ENCODE measurements at regions not wholly inside any gene's neighbourhood (a gene's known extent, or its start where the extent isn't known, plus 50 kb on each side); places are given as distances from the start of the nearest gene placed in this dataset.
"Not testable (repeated sequence)": the region's sequence is repeated elsewhere in the genome, so short reads cannot be mapped to it uniquely, and the experiment has no call there.

DNA sequence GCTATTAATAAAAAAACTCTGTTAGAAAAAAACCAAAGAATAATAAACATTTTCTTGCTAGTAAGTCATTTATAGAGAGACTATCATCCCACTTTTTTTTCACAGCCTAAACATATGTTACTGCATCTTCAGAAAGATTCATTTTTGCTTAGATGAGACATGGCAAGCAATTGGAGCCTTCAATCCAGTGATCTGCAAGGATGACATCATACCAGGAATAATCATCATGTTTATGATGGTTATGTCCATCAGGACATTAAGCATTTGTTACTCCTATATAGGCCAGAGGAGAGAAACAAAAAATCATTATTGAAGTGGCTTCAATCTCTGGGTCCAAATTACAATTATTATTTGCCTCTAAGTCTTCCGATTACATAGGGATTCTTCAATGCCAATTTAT, 626.3 kb upstream of the CCNG1 start:
- no peak for DNase-seq

DNA sequence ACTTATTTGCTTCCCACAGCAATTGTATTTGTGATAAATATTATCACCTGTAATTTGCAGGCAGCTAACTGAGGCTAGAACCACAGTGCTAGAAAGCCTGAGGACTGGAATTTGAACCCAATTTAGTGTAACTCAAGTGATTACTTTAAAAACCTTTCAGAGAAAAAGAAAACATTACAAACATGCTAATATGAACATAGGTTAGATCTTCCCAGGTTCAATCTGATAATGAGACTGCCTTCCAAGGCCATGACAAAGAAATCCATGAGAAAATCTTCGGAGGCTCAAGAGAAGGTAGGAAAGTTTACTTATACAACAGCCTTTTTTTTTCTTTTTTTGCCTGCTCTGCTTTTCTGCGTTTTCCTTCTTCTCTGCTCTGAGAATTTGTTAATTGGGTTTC, 620.6 kb upstream of the CCNG1 start:
- no peak for DNase-seq

DNA sequence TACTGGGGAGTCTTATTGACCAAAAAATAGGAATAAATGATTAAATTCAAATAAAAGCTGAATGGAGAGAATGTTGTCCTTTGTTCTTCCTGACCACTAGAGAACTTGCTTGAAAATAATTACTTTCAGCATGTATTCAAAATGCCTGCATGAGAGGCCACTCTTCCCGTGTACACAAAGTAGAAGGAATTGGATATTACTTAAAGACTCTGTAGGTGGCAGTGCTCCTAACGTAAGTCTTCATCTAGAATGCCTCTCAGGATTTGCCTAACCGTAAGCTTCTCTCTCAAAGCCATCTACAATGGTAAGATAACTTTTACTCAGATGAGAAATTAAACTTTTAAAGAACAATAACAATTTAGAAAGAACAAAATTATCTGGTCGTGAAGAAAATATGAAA, 620.0 kb upstream of the CCNG1 start:
- DNase-seq: no peak

DNA sequence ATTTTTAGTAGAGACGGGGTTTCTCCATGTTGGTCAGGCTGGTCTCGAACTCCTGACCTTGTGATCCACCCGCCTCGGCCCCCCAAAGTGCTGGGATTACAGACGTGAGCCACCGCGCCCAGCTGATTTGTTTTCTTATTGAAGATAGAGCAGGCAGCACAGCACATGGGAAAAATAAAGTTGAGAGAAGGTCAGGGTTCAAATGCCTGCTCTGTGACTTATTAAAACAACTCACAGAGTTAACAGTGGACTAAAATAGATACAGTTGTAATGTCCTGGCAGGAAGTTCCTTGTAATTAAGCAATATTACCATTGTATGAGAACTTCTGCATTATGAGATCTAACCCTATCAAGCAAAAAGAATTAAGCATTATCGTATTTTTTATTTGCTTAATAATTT, 615.7 kb upstream of the CCNG1 start:
- not testable (repeated sequence) for DNase-seq

- DNase-seq: no peak
Measured at GRCh38 chr5:162824360-162824759, 613.0 kb upstream of the CCNG1 start.

DNA sequence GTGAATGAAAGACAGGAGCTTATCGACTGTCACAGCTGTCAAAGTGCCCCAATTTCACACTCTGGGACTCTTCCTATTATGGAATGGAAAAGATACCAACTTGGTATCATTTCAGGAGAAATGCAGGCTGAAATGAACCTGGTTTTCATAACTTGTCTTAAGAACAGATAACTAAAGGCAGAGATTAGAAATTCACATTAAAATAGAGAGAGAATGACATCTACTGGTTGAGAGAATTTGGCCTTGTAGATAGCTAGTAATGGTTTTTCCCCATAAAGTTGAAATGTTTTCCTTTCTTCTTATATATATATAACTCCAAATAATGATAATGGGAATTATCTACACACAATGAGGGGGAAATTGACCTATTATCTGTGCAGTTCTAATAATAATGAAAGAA, 600.2 kb upstream of the CCNG1 start:
- no peak for DNase-seq

DNA sequence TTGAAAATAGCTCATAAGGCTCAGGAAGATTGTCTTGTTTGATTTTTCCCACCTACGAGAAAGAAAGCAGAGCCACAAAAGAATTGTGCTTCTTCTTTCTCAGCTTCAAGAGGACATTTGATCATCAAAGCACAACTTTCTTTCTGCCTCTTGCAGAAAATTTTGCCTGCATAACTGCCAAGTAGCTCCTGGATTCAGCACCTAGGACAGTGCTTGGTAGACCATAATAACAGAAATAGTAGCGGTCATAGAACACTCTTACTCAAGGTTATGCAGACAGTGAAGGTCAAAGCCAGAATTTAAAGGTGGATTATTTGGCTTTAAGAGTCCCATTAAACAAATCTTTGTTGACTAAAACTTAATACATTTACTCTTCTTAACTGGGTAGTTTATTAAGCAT, 594.7 kb upstream of the CCNG1 start:
- DNase-seq: no peak

GRCh38 chr5:162852134-162852533, 585.3 kb upstream of the CCNG1 start:
- DNase-seq: no peak

GRCh38 chr5:162858770-162859169, 578.6 kb upstream of the CCNG1 start:
- DNase-seq: no peak

GRCh38 chr5:162870966-162871365, 566.4 kb upstream of the CCNG1 start:
- DNase-seq: no peak

GRCh38 chr5:162882629-162883028, 554.8 kb upstream of the CCNG1 start:
- no peak for DNase-seq

DNA sequence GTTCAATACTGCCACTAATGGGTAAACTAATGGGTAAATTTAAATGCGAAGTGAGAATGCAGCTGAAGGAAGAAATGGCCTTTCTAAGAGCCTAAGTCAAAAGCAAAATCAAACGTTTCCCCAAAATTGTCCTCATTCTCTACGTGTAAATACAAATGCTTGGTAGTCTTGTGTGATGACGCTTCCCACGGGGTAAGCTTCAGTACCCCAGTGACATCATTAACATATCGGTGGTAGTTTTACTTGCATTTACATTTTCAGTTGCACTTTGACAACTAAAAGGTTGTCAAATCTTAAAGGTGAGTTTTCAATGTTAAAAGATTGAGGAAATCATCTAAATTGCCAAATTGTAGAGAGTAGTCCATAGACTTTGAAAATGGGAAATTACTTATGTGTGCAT, 550.7 kb upstream of the CCNG1 start:
- no peak for DNase-seq

DNA sequence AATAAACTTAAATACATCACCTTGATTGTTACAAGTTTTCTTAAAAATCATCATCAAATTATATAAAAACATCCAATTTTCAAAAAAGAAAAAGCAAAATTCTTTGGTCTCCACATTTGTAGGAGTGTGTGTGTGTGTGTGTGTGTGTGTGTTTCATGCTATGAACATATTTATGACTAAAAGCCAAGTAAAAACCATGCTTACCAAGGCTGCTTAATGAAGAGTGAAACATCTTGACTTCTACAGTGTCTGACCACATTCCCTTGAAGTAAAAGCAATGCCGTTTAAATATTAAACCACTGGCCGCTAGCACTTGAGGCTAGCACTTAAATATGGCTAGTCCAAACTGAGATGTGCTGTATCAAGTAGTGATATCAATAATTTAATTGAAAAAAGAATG, 549.1 kb upstream of the CCNG1 start:
- DNase-seq: no peak

GRCh38 chr5:162911873-162912272, 525.5 kb upstream of the CCNG1 start:
- DNase-seq: no peak

GRCh38 chr5:162916368-162916767, 521.0 kb upstream of the CCNG1 start:
- no peak for DNase-seq

- DNase-seq: no peak
Measured at GRCh38 chr5:162929104-162929503, 508.3 kb upstream of the CCNG1 start.

DNA sequence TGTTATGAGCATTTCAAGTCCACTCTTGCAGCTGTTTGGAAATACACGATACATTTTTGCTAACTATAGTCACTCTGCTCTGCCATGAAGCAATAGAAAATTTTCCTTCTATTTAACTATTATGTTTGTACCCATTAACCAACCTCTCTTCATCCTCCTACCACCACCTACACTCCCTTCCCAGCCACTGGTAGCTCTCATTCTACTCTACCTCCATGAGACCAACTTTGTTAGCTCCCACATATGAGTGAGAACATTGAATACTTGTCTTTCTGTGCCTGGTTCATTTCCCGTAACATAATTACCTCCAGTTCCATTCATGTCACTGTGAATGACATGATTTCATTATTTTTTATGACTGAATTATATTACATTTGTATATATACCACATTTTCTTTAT, 505.9 kb upstream of the CCNG1 start:
- DNase-seq: no peak

DNA sequence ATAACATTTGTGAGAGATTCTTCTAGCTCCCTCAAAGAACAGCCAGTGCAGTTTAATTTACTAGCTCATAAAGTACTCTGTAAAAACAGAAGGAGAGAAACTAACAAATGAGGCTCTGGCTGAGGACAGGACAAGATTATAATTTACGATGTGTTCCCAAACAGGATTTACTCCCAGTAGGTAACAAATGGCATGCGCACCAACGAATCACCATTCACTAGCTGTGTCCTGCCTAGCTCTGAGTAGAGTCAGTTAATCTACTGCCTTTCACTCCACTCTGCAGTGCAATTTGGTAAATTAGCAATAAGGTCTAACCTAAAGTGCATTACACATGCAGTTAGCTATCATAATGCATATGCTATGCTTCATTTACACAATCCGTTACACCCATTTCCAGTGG, 497.4 kb upstream of the CCNG1 start:
- no peak for DNase-seq

DNA sequence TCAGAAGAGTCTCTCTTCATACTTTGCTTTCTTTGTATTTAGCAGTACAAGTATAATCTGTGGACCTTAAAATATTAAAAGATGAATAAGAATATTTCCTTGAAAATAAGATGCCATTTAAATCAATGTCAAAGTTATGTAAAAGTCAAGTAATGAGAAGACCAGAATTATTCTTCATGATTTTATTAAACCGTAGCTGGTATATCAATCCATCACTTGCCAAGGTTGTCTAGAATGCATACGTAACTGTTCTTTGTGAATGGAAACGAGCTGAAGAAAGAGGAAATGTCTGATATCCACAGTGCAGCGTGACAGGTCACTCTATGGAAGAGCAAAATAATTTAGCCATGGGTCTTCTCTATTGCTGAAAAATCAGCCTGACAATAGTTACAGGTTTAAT, 488.7 kb upstream of the CCNG1 start:
- no peak for DNase-seq

GRCh38 chr5:162956570-162956969, 480.8 kb upstream of the CCNG1 start:
- no peak for DNase-seq

DNA sequence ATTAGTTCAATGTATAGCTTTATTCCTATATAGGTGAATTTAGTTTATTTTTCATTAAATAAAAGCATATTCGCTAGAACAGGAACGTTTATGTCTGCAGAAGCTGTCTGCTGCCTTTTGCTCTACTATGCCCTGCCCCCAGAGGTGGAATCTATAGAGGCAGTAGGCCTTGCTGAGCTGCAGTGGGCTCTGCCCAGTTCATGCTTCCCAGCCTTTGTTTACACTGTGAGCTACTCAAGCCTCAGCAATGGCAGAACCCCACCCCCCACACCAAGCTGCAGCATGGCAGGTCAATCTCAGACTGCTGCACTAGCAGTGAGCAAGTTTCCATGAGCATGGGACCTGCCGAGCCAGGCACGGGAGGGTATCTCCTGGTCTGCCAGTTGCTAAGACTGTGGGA, 473.3 kb upstream of the CCNG1 start:
- not testable (repeated sequence) for DNase-seq

GRCh38 chr5:162990063-162990462, 447.3 kb upstream of the CCNG1 start:
- no peak for DNase-seq

DNA sequence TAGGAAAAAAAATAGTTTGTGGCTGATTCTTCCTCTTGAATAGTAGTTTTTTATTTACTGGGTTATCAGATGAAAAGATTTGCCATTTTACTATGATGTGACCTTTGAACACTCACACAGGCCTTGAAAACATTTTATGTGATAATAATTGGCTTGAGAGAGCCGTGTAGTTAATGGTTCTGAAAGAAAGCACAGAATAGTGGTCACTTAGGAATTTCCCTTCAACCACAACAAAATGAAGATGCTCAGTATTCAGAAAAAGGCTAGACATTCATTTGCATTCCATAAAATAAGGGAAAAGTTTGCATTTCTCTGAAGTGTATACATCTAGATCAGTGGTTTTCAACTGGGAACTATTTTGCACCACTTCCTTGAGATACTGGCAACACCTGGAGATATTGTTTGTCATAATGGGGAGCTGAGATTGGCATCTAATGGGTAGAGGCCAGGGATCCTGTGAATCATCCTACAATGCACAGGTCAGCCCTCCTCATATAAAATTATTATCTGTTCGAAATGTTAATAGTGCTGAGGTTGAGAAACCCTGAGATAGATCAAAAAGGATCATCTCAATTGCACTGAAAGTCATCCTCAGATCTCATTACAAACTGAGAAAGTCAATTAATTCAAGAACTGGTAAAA, 446.4 kb upstream of the CCNG1 start:
- no peak for DNase-seq

GRCh38 chr5:162995568-162995967, 441.8 kb upstream of the CCNG1 start:
- DNase-seq: no peak

GRCh38 chr5:162996053-162996452, 441.3 kb upstream of the CCNG1 start:
- no peak for DNase-seq

DNA sequence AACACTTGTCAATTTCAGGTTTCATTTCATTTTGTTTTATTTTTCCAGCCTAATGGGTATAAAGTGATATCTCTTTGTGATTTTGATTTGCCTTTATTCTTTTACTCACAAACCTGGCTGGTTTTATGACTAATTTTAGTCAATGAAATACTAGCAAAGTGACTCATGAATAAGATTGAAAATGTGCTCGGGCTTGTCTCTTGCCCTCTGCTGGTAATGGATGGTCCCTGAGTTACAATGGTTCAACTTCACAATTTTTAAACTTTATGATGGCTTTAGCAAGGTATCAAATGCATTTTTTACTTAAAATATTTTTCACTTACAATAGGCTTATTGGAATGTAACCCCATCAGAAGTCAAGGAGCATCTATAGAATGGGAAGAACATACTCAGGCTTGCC, 431.4 kb upstream of the CCNG1 start:
- DNase-seq: no peak
